Transverse colon (tissue), 4 donors: ENCODE measurements at regions not wholly inside any gene's neighbourhood (a gene's known extent, or its start where the extent isn't known, plus 50 kb on each side); places are given as distances from the start of the nearest gene placed in this dataset.

Experiments
- CTCF ChIP-seq, 5 experiments: fragments of 200-600 bp in 3 of 5; fragments of 450-650 bp in 2 of 5; sonication (generic) in 3 of 5; IDR thresholded peaks; 1 replicate in 2 of 5; 2 replicates in 3 of 5; pipeline ENCODE4 v1.5.1; 2016 to 2017; ENCODE audit warnings: antibody characterized with exemption in 5 of 5, inconsistent platforms in 3 of 5, mild to moderate bottlenecking in 2 of 5, moderate library complexity in 1 of 5
- POLR2AphosphoS5 ChIP-seq, 3 donors: sonication (generic); formaldehyde crosslinking; IDR thresholded peaks; one replicate each; pipeline ENCODE4 v1.6.1; 2016; ENCODE audit warnings: antibody characterized with exemption in 3 of 3

- TF ChIP-seq POLR2AphosphoS5 (IDR thresholded peaks at IDR 0.05) (no peak), CTCF (IDR thresholded peaks at IDR 0.05) (no peak)
These were observed 548.8 kb upstream of the ZNF804A start for GRCh38 chr2:184049566-184049965.
